GM12878 (cell line): ENCODE measurements at regions not wholly inside any gene's neighbourhood (a gene's known extent, or its start where the extent isn't known, plus 50 kb on each side); places are given as distances from the start of the nearest gene placed in this dataset.

Source experiments
- ATAC-seq: fragments of 200-7000 bp; cut with Tn5 transposase; 3 replicates; pipeline ENCODE4 v1.9.1; 2020; ENCODE audit warnings: mild to moderate bottlenecking, moderate library complexity
- BruUV-seq: library from RNA; stranded (reverse); fragments of 400-500 nt; replicated peaks from 2 replicates; lab custom pipeline; 2021; lab: Mats Ljungman, UMichigan
- CTCF ChIA-PET: fragments of 300-600 bp; sonication (Branson Sonifier 250); formaldehyde crosslinking; extraction: SDS; loops from one replicate; lab custom pipeline; 2021; ENCODE audit warnings: inconsistent platforms; lab: Yijun Ruan, JAX
- POLR2A ChIA-PET: fragments of 350-600 bp; formaldehyde crosslinking; extraction: SDS; loops from one replicate; lab custom pipeline; 2021; ENCODE audit warnings: inconsistent platforms; lab: Charles Lee
- RAD21 ChIA-PET: fragments of 300-600 bp; sonication (Branson Sonifier 250); formaldehyde crosslinking; loops from one replicate; lab custom pipeline; 2023; ENCODE audit warnings: antibody characterized with exemption; ENCODE audit not compliant: unreplicated experiment; lab: Charles Lee
- SMC1A ChIA-PET: fragments of 300-600 bp; sonication (Branson Sonifier 250); formaldehyde crosslinking; loops from one replicate; lab custom pipeline; 2023; ENCODE audit not compliant: unreplicated experiment, uncharacterized antibody; lab: Charles Lee
- DNase-seq: peaks from one replicate; pipeline ENCODE4 v3.0.0-alpha.2; 2011; ENCODE audit warnings: low read depth, low spot score
- FAIRE-seq: peaks from 3 replicates; lab custom pipeline; 2011; peaks lifted over from hg19 to GRCh38; lab: Jason Lieb, UNC
- H2AFZ ChIP-seq: 2 replicates; pipeline ENCODE4 v1.6.0; 2011; ENCODE audit warnings: low read depth, low read length, control low read depth; ENCODE audit not compliant: control insufficient read depth
- H3K27ac ChIP-seq: 2 replicates; pipeline ENCODE4 v1.5.1; 2011; ENCODE audit warnings: control low read depth; ENCODE audit not compliant: control insufficient read depth, insufficient read depth
- H3K27me3 ChIP-seq, 2 experiments: replicated peaks in 1 of 2; 2 replicates each; pipeline versions ENCODE4 v1.6.0 to v1.6.1; 2011; ENCODE audit warnings: low read length in 1 of 2; ENCODE audit not compliant: control insufficient read depth in 2 of 2, insufficient read depth in 2 of 2
- H3K36me3 ChIP-seq, 2 experiments: 2 replicates each; pipeline ENCODE4 v1.5.1; 2011; ENCODE audit warnings: low read length in 1 of 2; ENCODE audit not compliant: control insufficient read depth in 2 of 2, insufficient read depth in 2 of 2
- H3K4me1 ChIP-seq: 2 replicates; pipeline ENCODE4 v1.6.1; 2011; ENCODE audit warnings: mild to moderate bottlenecking, low read length, moderate library complexity, mixed read lengths; ENCODE audit not compliant: control insufficient read depth, insufficient read depth
- H3K4me2 ChIP-seq: 2 replicates; pipeline ENCODE4 v1.6.0; 2011; ENCODE audit warnings: control low read depth; ENCODE audit not compliant: control insufficient read depth, insufficient read depth
- H3K4me3 ChIP-seq: fragments of 200-600 bp; sonication (generic); 2 replicates; pipeline ENCODE4 v1.5.1; 2016
- H3K79me2 ChIP-seq: 2 replicates; pipeline ENCODE4 v1.6.0; 2011; ENCODE audit warnings: low read length; ENCODE audit not compliant: control insufficient read depth, insufficient read depth
- H3K9ac ChIP-seq: 2 replicates; pipeline ENCODE4 v1.8.0; 2011; ENCODE audit warnings: low read length, control low read depth, mixed read lengths; ENCODE audit not compliant: control insufficient read depth, insufficient read depth
- H3K9me3 ChIP-seq: replicated peaks from 3 replicates; pipeline ENCODE4 v1.5.1; 2011; ENCODE audit warnings: mild to moderate bottlenecking, low read length; ENCODE audit not compliant: control insufficient read depth, insufficient read depth
- H4K20me1 ChIP-seq: 2 replicates; pipeline ENCODE4 v1.6.0; 2011; ENCODE audit not compliant: control insufficient read depth, insufficient read depth
- ASH2L ChIP-seq: fragments of 300-600, 200-600 bp; sonication (generic); IDR thresholded peaks from 2 replicates; pipeline ENCODE4 v1.6.1; 2017; ENCODE audit warnings: low read depth, mild to moderate bottlenecking, borderline replicate concordance
- EED ChIP-seq: sonication (generic); IDR thresholded peaks from 2 replicates; pipeline ENCODE4 v1.6.1; 2016; ENCODE audit warnings: antibody characterized with exemption, low read depth
- ESRRA ChIP-seq: IDR thresholded peaks from 2 replicates; pipeline ENCODE4 v1.6.1; 2012; ENCODE audit warnings: mild to moderate bottlenecking, low read length, improper control_type of control experiment
- FOS ChIP-seq: IDR thresholded peaks from 3 replicates; pipeline ENCODE4 v1.6.1; 2011; ENCODE audit warnings: borderline replicate concordance; ENCODE audit not compliant: insufficient read length; ENCODE audit errors: extremely low read depth
- GABPA ChIP-seq: IDR thresholded peaks from 2 replicates; pipeline ENCODE4 v1.6.1; 2014; ENCODE audit warnings: antibody characterized with exemption, low read depth, mild to moderate bottlenecking, inconsistent platforms
- HDGF ChIP-seq: fragments of 450-650 bp; IDR thresholded peaks from 2 replicates; pipeline ENCODE4 v1.6.1; 2016; ENCODE audit warnings: antibody characterized with exemption
- NR2C1 ChIP-seq: fragments of 450-650 bp; IDR thresholded peaks from 2 replicates; pipeline ENCODE4 v1.6.1; 2017; ENCODE audit warnings: antibody characterized with exemption, mild to moderate bottlenecking, moderate library complexity
- PAX5 ChIP-seq: IDR thresholded peaks from 2 replicates; pipeline ENCODE4 v1.6.1; 2011; ENCODE audit warnings: low read depth, low read length, borderline replicate concordance
- RFX5 ChIP-seq: IDR thresholded peaks from 2 replicates; pipeline ENCODE4 v1.6.1; 2011; ENCODE audit warnings: low read depth, low read length, improper control_type of control experiment
- SIN3A ChIP-seq: IDR thresholded peaks from 2 replicates; pipeline ENCODE4 v1.6.1; 2012; ENCODE audit warnings: low read depth, low read length, improper control_type of control experiment
- SMARCA5 ChIP-seq: fragments of 450-650 bp; IDR thresholded peaks from 2 replicates; pipeline ENCODE4 v1.6.1; 2017; ENCODE audit warnings: mild to moderate bottlenecking
- SP1 ChIP-seq: IDR thresholded peaks from one replicate; pipeline ENCODE4 v1.6.1; 2011; ENCODE audit warnings: low read depth, low read length
- SREBF2 ChIP-seq: IDR thresholded peaks from 2 replicates; pipeline ENCODE4 v1.6.1; 2012; ENCODE audit warnings: mild to moderate bottlenecking, low read length
- ZNF274 ChIP-seq: IDR thresholded peaks from one replicate; pipeline ENCODE4 v1.8.0; 2011; ENCODE audit not compliant: insufficient read length, insufficient read depth
- WGBS: methylation state at CpG from one replicate; pipeline ENCODE4 v1.1.6; 2016; ENCODE audit warnings: low lambda C conversion rate; ENCODE audit not compliant: insufficient replicate concordance, insufficient coverage; ENCODE audit errors: missing lambda C conversion rate; 5-methylcytosine and 5-hydroxymethylcytosine counted together
- in situ Hi-C: fragments of 300-500 bp; cut with MboI; formaldehyde crosslinking; loops from 9 replicates; pipeline ENCODE4 v1.14.3; 2018; ENCODE audit warnings: mixed read lengths
- intact Hi-C: fragments of 100-400 bp; cut with micrococcal nuclease; formaldehyde crosslinking; loops from one replicate; pipeline ENCODE4 v1.14.2; 2022; ENCODE audit not compliant: unreplicated experiment
- TF ChIP-seq, protein P1 (sequence below): fragments of 450-650 bp; IDR thresholded peaks from 2 replicates; pipeline ENCODE4 v1.6.1; 2017; ENCODE audit warnings: low read depth, mild to moderate bottlenecking, moderate library complexity
- TF ChIP-seq, protein P2 (sequence below): IDR thresholded peaks from 2 replicates; pipeline ENCODE4 v1.6.1; 2012; ENCODE audit warnings: low read depth, low read length, improper control_type of control experiment

DNA sequence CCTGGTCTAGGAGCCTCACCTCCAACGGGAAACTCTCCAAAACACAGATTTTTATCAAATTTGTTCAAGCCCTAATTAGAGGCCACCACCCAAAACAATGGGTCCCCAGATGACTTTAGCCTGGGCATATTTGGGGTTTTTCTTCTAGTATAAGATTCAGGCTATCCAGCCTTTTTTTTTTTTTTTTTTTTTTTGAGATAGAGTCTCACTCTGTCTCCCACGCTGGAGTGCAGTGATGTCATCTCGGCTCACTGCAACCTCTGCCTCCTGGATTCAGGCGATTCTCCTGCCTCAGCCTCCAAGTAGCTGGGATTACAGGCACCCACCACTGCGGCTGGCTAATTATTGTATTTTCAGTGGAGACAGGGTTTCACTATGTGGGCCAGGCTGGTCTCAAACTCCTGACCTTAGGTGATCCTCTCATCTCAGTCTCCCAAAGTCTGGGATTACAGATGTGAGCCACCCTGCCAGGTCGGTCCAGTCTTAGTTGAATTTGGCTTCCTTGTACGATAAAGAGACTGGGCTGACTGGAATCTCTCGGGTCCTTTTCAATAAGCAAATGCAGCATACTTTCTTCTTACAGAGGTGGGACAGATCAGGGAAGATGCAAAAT lies 91.4 kb upstream of the KLF6 start:
- Histone ChIP-seq H2AFZ (no peak overlapping the region), H3K27me3 (no peaks in the 10 kb centered on the region), H3K4me1 (peaks cover 45% of the 10 kb centered on the region), H3K4me3 (no peak overlapping the region), H3K9ac (no peak overlapping the region; the same call in 1 of the 2 replicates), H3K79me2 (no peaks in the 10 kb centered on the region)
- no peak for DNase-seq
- no peak for ATAC-seq
- intact Hi-C loops = loop anchor here (5.0 kb wide), 2 partner anchors 39 to 256 kb away; no protein-coding TSS in a partner anchor
- ChIA-PET RAD21 (interaction anchor here (0.7 to 5.0 kb wide), 15 partner anchors 8 to 127 kb away, joined by 3 to 100 read pairs (median 17); partner anchors contain the start of gene KLF6), POLR2A (interaction anchor here (0.6 to 5.4 kb wide), 14 partner anchors 9 to 321 kb away, joined by 3 to 51 read pairs (median 8); partner anchors contain the start of gene KLF6)
- 61% methylated on average over 6 of the region's 8 CpGs for WGBS
- TF ChIP-seq ZNF274 = no peak
- TF ChIP-seq SREBF2 = no peak
- TF ChIP-seq GABPA = no peak
- no peak for TF ChIP-seq SMARCA5
- TF ChIP-seq, protein P1, sequence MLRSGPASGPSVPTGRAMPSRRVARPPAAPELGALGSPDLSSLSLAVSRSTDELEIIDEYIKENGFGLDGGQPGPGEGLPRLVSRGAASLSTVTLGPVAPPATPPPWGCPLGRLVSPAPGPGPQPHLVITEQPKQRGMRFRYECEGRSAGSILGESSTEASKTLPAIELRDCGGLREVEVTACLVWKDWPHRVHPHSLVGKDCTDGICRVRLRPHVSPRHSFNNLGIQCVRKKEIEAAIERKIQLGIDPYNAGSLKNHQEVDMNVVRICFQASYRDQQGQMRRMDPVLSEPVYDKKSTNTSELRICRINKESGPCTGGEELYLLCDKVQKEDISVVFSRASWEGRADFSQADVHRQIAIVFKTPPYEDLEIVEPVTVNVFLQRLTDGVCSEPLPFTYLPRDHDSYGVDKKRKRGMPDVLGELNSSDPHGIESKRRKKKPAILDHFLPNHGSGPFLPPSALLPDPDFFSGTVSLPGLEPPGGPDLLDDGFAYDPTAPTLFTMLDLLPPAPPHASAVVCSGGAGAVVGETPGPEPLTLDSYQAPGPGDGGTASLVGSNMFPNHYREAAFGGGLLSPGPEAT = no peak
- no peak for TF ChIP-seq ASH2L
- no peak for TF ChIP-seq FOS
- TF ChIP-seq, protein P2, sequence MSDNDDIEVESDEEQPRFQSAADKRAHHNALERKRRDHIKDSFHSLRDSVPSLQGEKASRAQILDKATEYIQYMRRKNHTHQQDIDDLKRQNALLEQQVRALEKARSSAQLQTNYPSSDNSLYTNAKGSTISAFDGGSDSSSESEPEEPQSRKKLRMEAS = no peak
- TF ChIP-seq SIN3A = no peak
- no peak for TF ChIP-seq NR2C1
- no peak for TF ChIP-seq RFX5
- TF ChIP-seq SP1 = no peak
- no peak for TF ChIP-seq HDGF
- TF ChIP-seq PAX5 = no peak
- no peak for TF ChIP-seq EED
- no peak for TF ChIP-seq ESRRA
- TF ChIP-seq, all 136 proteins: peak for 0
- Histone ChIP-seq H3K36me3 (no peaks in the 10 kb centered on the region), H3K4me2 (peak overlapping the region; percentile 88), H3K9me3 (no peaks in the 10 kb centered on the region; the same call in 2 of the 3 replicates), H3K27ac (peak overlapping the region; percentile 90), H4K20me1 (no peaks in the 10 kb centered on the region)
- FAIRE-seq = no peak
- ChIA-PET CTCF (interaction anchor here (0.7 to 3.0 kb wide), 10 partner anchors 9 to 95 kb away, joined by 3 to 12 read pairs (median 4); no protein-coding TSS in a partner anchor), SMC1A (interaction anchor here (0.6 to 13.6 kb wide), 24 partner anchors 10 to 174 kb away, joined by 3 to 295 read pairs (median 5); partner anchors contain the start of gene KLF6)
- no TSS peak for BruUV-seq
- in situ Hi-C loops = no loop called here
